ENCODE measurements at regions not wholly inside any gene's neighbourhood (a gene's known extent, or its start where the extent isn't known, plus 50 kb on each side); places are given as distances from the start of the nearest gene placed in this dataset.

DNA sequence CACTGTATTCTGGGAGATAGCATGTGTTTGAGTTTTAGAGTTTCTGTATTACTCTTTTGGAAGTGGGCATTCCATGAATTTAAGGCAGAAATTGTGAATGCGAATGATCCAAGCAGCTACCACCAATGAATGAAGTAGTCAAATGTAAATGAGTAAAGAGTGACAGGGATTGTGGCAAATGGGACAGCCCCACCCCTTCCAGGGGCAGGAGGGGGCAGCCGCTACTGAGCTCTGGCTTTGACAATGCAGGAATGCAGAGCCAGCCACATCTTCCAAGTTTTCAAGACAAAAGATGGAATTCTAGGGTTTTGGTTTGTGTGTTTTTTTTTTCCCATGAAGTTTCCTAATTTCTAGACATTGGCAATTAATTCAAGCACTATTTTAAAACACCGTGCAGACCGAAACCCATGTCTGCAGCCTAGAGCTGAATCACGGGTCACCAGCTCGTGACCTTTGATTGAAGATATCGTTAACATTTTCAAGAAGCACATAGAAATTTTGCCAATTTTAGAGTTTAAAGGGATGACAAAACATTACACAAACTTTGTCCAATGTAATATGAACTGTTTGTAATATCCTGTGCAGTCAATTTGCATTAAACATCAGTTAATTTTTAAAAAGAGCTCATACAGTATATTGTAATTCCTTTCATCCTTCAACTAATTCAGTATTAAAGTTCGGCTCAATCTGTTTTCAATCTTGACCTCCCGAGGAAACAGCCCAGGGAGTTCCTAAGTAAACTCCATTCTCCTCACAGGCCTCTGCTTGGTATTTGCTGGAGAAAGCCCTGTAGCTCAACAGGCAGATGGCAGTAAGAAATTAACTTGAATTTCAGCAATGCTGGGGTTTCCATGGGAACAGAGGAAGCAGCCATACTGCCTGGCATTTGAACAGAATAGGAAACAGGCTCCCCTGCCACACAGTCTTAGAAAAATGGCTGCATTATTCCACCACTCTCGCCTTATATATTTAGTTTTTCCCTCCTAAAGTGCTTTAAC, 83.4 kb downstream of the UCHL1 start:
- H3K9me3 Mint-ChIP-seq, result peaks cover 11% of the 10 kb centered on the region
- H3K4me1 Mint-ChIP-seq, result no peaks in the 10 kb centered on the region
- no peak overlapping the region for H3K27ac Mint-ChIP-seq
- no peaks in the 10 kb centered on the region for H3K36me3 Mint-ChIP-seq
- no peak for DNase-seq
- no peak overlapping the region for H3K4me3 Mint-ChIP-seq
- H3K27me3 Mint-ChIP-seq, result peaks cover 6% of the 10 kb centered on the region

- no peak overlapping the region for H3K27ac Mint-ChIP-seq
- H3K27me3 Mint-ChIP-seq, result peaks cover 9% of the 10 kb centered on the region
- H3K9me3 Mint-ChIP-seq, result no peaks in the 10 kb centered on the region
- no peaks in the 10 kb centered on the region for H3K4me1 Mint-ChIP-seq
- no peaks in the 10 kb centered on the region for H3K36me3 Mint-ChIP-seq
- DNase-seq, result no peak
- no peak overlapping the region for H3K4me3 Mint-ChIP-seq
These were observed 89.8 kb downstream of the UCHL1 start for GRCh38 chr4:41346306-41347061.

GRCh38 chr4:41349021-41349420, 92.3 kb downstream of the UCHL1 start:
- no peak for DNase-seq
- peaks cover 7% of the 10 kb centered on the region for H3K9me3 Mint-ChIP-seq
- H3K4me3 Mint-ChIP-seq, result no peak overlapping the region
- no peaks in the 10 kb centered on the region for H3K4me1 Mint-ChIP-seq
- no peak overlapping the region for H3K27ac Mint-ChIP-seq
- peaks cover 4% of the 10 kb centered on the region for H3K27me3 Mint-ChIP-seq
- no peaks in the 10 kb centered on the region for H3K36me3 Mint-ChIP-seq

DNA sequence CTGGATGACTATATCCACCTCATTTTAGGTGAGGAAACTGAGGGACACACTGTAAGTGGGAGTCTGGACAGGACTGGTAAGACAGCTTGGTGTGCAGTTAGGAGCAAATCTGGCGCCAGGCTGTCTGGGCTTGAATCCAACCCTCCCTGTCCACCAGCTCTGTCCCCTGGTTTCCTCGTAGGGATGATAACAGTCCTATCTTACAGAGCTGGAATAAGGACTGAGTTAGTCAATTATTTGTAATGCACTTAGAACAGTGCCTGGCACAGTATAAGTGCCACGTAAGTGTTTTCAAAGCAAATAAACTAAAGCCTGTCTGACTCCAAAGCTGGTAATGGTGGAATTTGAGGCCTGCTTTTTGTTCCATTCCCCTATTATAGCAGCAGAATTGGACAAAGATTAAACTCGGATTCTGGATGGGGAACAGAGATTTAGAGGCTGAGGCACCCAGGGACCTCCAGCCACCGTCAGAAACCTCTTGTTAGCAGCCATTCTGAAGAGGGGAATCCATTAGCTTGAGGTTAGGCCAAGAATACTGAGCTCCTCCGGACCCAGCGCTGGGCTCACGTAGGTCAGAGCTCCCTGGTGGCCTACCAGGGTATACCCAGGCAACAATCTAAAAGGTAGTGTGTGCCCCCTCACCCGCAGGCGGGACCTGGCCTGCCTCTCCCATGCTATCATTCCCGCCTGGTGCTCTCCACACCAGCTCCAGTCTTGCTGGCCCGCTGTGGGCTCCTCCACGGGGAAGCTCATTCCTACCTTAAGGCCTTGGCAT, 102.1 kb downstream of the UCHL1 start:
- no peak for DNase-seq
- Mint-ChIP-seq H3K4me1 (no peaks in the 10 kb centered on the region), H3K9me3 (peaks cover 6% of the 10 kb centered on the region), H3K27ac (no peak overlapping the region), H3K27me3 (peaks cover 54% of the 10 kb centered on the region), H3K36me3 (no peaks in the 10 kb centered on the region), H3K4me3 (no peak overlapping the region)

GRCh38 chr4:41359422-41359775, 102.7 kb downstream of the UCHL1 start:
- no peak for DNase-seq
- no peak overlapping the region for H3K4me3 Mint-ChIP-seq
- H3K9me3 Mint-ChIP-seq, result peaks cover 3% of the 10 kb centered on the region
- H3K36me3 Mint-ChIP-seq, result no peaks in the 10 kb centered on the region
- H3K4me1 Mint-ChIP-seq, result no peaks in the 10 kb centered on the region
- H3K27me3 Mint-ChIP-seq, result peaks cover 56% of the 10 kb centered on the region
- H3K27ac Mint-ChIP-seq, result no peak overlapping the region

GRCh38 chr4:41359836-41360213, 103.1 kb downstream of the UCHL1 start:
- peaks cover 59% of the 10 kb centered on the region for H3K27me3 Mint-ChIP-seq
- no peak for DNase-seq
- H3K4me1 Mint-ChIP-seq, result no peaks in the 10 kb centered on the region
- no peaks in the 10 kb centered on the region for H3K9me3 Mint-ChIP-seq
- H3K4me3 Mint-ChIP-seq, result no peak overlapping the region
- no peak overlapping the region for H3K27ac Mint-ChIP-seq
- H3K36me3 Mint-ChIP-seq, result no peaks in the 10 kb centered on the region

- H3K4me3 Mint-ChIP-seq, result no peak overlapping the region
- H3K4me1 Mint-ChIP-seq, result no peaks in the 10 kb centered on the region
- no peaks in the 10 kb centered on the region for H3K36me3 Mint-ChIP-seq
- H3K27me3 Mint-ChIP-seq, result peaks cover 60% of the 10 kb centered on the region
- no peak overlapping the region for H3K27ac Mint-ChIP-seq
- peak; percentile 5 for DNase-seq
- no peaks in the 10 kb centered on the region for H3K9me3 Mint-ChIP-seq
These were observed 103.6 kb downstream of the UCHL1 start for GRCh38 chr4:41360214-41360920.

GRCh38 chr4:41360921-41361793, 104.4 kb downstream of the UCHL1 start:
- Mint-ChIP-seq H3K27ac (no peak overlapping the region), H3K36me3 (no peaks in the 10 kb centered on the region), H3K27me3 (peaks cover 65% of the 10 kb centered on the region), H3K9me3 (no peaks in the 10 kb centered on the region), H3K4me1 (no peaks in the 10 kb centered on the region), H3K4me3 (no peak overlapping the region)
- no peak for DNase-seq

GRCh38 chr4:41361794-41362526, 105.2 kb downstream of the UCHL1 start:
- peaks cover 73% of the 10 kb centered on the region for H3K27me3 Mint-ChIP-seq
- no peak overlapping the region for H3K27ac Mint-ChIP-seq
- H3K4me1 Mint-ChIP-seq, result no peaks in the 10 kb centered on the region
- DNase-seq, result no peak
- no peaks in the 10 kb centered on the region for H3K36me3 Mint-ChIP-seq
- H3K4me3 Mint-ChIP-seq, result no peak overlapping the region
- H3K9me3 Mint-ChIP-seq, result no peaks in the 10 kb centered on the region

DNA sequence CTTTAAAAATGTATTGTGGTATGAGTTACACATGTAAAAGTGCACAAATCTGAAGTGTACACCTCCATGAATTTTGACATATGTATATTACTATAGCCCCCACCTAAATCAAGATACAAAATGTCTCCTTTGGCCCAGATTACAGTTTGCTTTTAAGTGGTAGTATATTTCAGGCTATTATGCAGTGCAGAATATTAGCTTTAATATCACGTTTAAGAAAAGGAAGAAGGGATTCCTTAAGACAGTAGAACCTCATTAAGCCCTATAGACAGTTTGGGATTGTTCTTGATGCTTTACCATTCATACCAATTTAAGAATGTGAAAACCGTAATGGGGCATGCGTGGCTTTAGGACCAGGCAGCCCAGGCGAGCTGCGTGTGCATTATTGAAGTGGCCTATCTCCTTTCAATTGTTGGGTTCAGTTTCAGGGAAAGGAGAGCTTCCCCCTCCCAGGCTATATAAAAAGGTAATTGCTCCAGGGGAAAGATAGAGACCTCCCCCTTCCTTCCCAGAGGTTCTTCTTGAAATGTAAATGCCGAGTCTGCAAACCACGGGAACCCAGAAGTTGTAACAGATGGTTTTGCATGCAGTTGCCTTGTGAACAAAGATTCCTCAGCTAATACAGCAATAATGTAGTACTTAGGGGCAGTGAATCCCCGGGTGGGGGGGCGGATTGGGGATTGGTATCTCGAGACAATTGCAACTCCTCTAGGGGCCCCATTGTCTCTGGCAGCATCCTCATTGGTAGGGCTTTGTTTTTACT, 106.1 kb downstream of the UCHL1 start:
- DNase-seq, result no peak
- Mint-ChIP-seq H3K9me3 (no peaks in the 10 kb centered on the region), H3K27me3 (peaks cover 72% of the 10 kb centered on the region), H3K4me1 (no peaks in the 10 kb centered on the region), H3K4me3 (no peak overlapping the region), H3K27ac (no peak overlapping the region), H3K36me3 (no peaks in the 10 kb centered on the region)

GRCh38 chr4:41363384-41363981, 106.8 kb downstream of the UCHL1 start:
- Mint-ChIP-seq H3K36me3 (no peaks in the 10 kb centered on the region), H3K27me3 (peaks cover 65% of the 10 kb centered on the region), H3K27ac (no peak overlapping the region), H3K4me1 (no peaks in the 10 kb centered on the region), H3K4me3 (no peak overlapping the region), H3K9me3 (no peaks in the 10 kb centered on the region)
- DNase-seq, result no peak

DNA sequence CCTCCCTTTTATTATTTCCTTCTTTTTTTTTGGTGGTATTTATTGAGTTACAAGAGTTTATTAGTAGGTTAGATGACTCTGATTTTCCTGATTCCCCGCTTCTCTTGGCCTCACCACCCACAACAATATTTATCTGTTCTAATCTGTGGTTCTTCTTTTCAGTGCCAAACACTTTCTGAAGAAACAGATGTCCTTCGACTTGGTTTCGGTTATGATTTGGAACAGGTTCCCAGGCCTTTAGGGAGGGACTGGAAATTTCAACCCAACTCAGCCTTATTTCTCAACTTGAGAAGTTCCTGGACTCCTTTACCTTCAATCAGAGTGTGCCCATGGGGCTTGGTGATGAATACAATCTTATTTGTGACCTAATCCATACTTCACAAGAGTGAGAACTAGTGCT, 108.1 kb downstream of the UCHL1 start:
- Mint-ChIP-seq H3K27me3 (peaks cover 52% of the 10 kb centered on the region), H3K36me3 (no peaks in the 10 kb centered on the region), H3K4me1 (no peaks in the 10 kb centered on the region), H3K9me3 (no peaks in the 10 kb centered on the region), H3K27ac (no peak overlapping the region), H3K4me3 (no peak overlapping the region)
- no peak for DNase-seq

Data from activated naive CD8-positive, alpha-beta T cell treated with anti-CD3 and anti-CD28 coated beads for 36 hours (primary cell).